Central memory CD8-positive, alpha-beta T cell (primary cell): ENCODE measurements at regions not wholly inside any gene's neighbourhood (a gene's known extent, or its start where the extent isn't known, plus 50 kb on each side); places are given as distances from the start of the nearest gene placed in this dataset.
"Not testable (repeated sequence)": the region's sequence is repeated elsewhere in the genome, so short reads cannot be mapped to it uniquely, and the experiment has no call there.

Experiments used
- ATAC-seq: fragments of 150-1000 bp; cut with Tn5 transposase; replicated peaks from 2 replicates; pipeline ENCODE4 v1.10.0; 2022; ENCODE audit warnings: mild to moderate bottlenecking, moderate FRiP score, moderate number of reproducible peaks; ENCODE audit not compliant: poor library complexity, severe bottlenecking; ENCODE audit errors: extremely low read depth
- DNase-seq, 2 donors: peaks; one replicate each; pipeline ENCODE4 v3.0.0; 2021; ENCODE audit warnings: low spot score in 2 of 2
- H3K27ac Mint-ChIP-seq: one replicate; pipeline ENCODE4 v1.8.0; 2022; ENCODE audit warnings: low read depth, mild to moderate bottlenecking, moderate library complexity, mixed read lengths
- H3K27me3 Mint-ChIP-seq: one replicate; pipeline ENCODE4 v1.8.0; 2022; ENCODE audit warnings: mixed read lengths
- H3K36me3 Mint-ChIP-seq: one replicate; pipeline ENCODE4 v1.8.0; 2022; ENCODE audit warnings: mild to moderate bottlenecking, moderate library complexity, mixed read lengths; ENCODE audit not compliant: insufficient read depth
- H3K4me1 Mint-ChIP-seq: one replicate; pipeline ENCODE4 v1.8.0; 2022; ENCODE audit warnings: mixed read lengths
- H3K4me3 Mint-ChIP-seq: one replicate; pipeline ENCODE4 v1.8.0; 2022; ENCODE audit warnings: mild to moderate bottlenecking, moderate library complexity, mixed read lengths
- H3K9me3 Mint-ChIP-seq: one replicate; pipeline ENCODE4 v1.8.0; 2022; ENCODE audit warnings: mixed read lengths

GRCh38 chr13:87172166-87172835 is 498.9 kb upstream of the SLITRK5 start:
- no peak for DNase-seq
- Mint-ChIP-seq H3K4me3 (no peak overlapping the region), H3K36me3 (no peaks in the 10 kb centered on the region), H3K4me1 (no peaks in the 10 kb centered on the region), H3K27me3 (no peaks in the 10 kb centered on the region), H3K9me3 (peaks cover 16% of the 10 kb centered on the region), H3K27ac (no peak overlapping the region)
- ATAC-seq: no peak

- not testable (repeated sequence) for H3K27ac Mint-ChIP-seq, H3K36me3 Mint-ChIP-seq, DNase-seq, H3K4me1 Mint-ChIP-seq, ATAC-seq, H3K27me3 Mint-ChIP-seq, H3K4me3 Mint-ChIP-seq, H3K9me3 Mint-ChIP-seq
Measured at GRCh38 chr13:87185138-87185537, 486.0 kb upstream of the SLITRK5 start.

GRCh38 chr13:87186647-87187046 is 484.5 kb upstream of the SLITRK5 start:
- not testable (repeated sequence) for H3K4me1 Mint-ChIP-seq, H3K27ac Mint-ChIP-seq, ATAC-seq, H3K36me3 Mint-ChIP-seq, H3K4me3 Mint-ChIP-seq, H3K27me3 Mint-ChIP-seq, DNase-seq
- peaks cover 16% of the 10 kb centered on the region for H3K9me3 Mint-ChIP-seq

DNA sequence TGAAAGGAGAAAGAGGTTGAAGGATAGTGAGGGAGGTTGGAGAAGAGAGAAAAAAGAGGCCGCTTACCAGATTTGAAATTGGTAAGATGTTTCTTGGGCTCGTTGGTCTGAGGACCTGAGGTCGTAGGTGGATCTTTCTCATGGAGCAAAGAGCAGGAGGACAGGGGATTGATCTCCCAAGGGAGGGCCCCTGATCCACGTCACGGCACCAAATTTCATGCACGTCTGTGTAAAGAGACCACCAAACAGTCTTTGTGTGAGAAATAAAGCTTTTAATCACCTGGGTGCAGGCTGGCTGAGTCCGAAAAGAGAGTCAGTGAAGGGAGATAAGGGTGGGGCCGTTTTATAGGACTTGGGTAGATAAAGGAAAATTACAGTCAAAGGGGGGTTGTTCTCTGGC is 479.7 kb upstream of the SLITRK5 start:
- H3K27ac Mint-ChIP-seq, H3K4me1 Mint-ChIP-seq, ATAC-seq: not testable (repeated sequence)

DNA sequence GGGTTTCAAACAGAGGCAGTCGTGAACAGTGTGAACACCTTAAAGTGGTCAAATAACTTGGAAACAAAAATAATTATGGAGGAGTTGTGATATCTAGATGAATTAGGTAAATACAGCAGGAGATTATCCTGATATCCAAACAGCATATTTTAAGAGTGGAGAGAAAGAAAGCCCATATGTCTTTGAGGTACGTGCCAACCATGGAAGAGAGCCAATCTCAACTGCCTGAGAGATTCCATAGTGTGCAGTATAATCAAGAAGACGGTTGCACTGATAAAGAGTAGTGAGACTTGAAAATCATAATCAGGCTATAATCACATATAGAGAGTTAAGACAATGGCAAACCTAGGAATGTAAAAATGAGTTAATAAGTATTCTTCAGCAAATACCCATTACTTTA is 472.8 kb upstream of the SLITRK5 start:
- Mint-ChIP-seq H3K4me3 (no peak overlapping the region), H3K36me3 (no peaks in the 10 kb centered on the region), H3K27ac (no peak overlapping the region), H3K9me3 (peaks cover 24% of the 10 kb centered on the region), H3K27me3 (no peaks in the 10 kb centered on the region), H3K4me1 (no peaks in the 10 kb centered on the region)
- DNase-seq: no peak
- ATAC-seq: no peak

More for the DNA sequence above, 479.7 kb upstream of the SLITRK5 start:
- H3K9me3 Mint-ChIP-seq: peaks cover 21% of the 10 kb centered on the region
- not testable (repeated sequence) for H3K4me3 Mint-ChIP-seq, H3K27me3 Mint-ChIP-seq, H3K36me3 Mint-ChIP-seq, DNase-seq

- Mint-ChIP-seq H3K4me1 (no peaks in the 10 kb centered on the region), H3K27ac (no peak overlapping the region), H3K9me3 (peaks cover 16% of the 10 kb centered on the region), H3K27me3 (no peaks in the 10 kb centered on the region), H3K4me3 (no peak overlapping the region), H3K36me3 (no peaks in the 10 kb centered on the region)
- ATAC-seq (no peak), DNase-seq (no peak)
Measured at GRCh38 chr13:87206708-87207107, 464.5 kb upstream of the SLITRK5 start.

DNA sequence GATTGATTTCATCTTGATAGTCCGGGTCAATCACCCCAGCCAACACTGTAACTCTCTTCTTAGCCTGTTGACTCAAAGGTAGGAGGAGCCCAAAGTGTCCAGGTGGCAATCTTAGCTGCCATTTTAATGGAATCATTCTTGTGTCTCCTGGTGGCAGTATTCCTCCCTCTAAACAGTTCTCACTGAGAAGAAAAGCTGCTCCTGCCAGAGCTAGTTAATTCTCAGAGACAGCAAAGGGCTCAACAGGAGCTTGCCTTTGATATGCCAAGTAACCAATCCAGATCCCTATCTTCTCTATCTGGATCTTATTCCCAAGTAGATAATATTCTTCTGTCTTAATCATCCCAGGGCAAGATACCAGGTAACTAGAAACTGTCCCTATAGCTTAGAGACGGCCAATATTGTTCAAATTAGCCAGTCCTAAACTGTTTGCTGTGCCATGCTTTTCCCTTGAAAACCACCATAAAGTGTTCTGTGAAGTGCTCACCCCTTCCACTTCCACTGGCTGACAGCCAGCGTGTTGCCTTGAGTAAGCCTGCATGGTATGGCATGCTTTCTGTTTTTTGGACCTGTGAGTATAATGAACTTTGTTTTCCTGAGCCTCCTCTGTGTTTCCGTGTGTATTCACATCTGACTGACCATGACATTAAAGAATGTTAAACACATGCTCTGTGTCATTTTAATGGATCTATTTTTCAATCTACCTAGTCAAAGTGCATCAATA is 463.7 kb upstream of the SLITRK5 start:
- DNase-seq: no peak
- peaks cover 16% of the 10 kb centered on the region for H3K9me3 Mint-ChIP-seq

DNA sequence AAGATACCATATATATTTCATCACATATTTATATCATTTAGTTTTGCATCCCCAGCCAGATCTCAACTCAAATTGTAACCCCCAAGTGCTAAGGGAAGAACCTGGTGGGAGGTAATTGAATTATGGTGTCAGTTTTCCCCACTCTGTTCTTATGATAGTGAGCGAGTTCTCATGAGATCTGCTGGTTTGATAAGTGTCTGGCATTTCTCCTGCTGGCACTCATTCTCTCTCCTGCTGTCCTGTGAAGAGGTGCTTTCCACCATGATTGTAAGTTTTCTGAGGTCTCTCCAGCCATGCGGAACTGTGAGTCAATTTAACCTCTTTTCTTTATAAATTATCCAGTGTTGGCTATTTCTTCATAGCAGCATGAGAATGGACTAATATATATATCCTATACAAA is 462.5 kb upstream of the SLITRK5 start:
- DNase-seq (no peak), ATAC-seq (no peak)
- Mint-ChIP-seq H3K27ac (no peak overlapping the region), H3K4me3 (no peak overlapping the region), H3K4me1 (no peaks in the 10 kb centered on the region), H3K27me3 (no peaks in the 10 kb centered on the region), H3K9me3 (peaks cover 16% of the 10 kb centered on the region), H3K36me3 (no peaks in the 10 kb centered on the region)

More for the DNA sequence above, 463.7 kb upstream of the SLITRK5 start:
- no peak overlapping the region for H3K4me3 Mint-ChIP-seq
- no peaks in the 10 kb centered on the region for H3K4me1 Mint-ChIP-seq
- no peaks in the 10 kb centered on the region for H3K27me3 Mint-ChIP-seq
- H3K36me3 Mint-ChIP-seq: no peaks in the 10 kb centered on the region
- ATAC-seq: no peak
- no peak overlapping the region for H3K27ac Mint-ChIP-seq

DNA sequence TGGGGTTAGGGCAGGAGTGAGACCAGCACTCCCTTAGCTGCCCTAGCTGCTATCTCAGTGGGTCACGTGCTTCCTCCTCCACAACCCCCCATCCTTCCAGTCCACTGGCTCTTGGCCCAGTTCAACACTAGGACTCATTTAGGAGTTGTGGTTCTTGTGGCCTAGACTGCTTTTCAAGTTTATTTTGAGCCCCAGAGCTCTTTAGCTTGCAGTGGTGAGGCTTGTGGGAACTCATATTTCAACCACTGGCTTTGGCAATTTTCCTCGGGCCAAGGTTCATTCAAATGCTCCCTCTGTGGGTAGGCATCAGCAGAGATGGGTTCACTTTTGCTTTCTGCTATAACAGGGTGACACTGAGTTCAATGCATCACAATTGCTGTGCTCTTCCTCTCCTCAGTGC is 436.2 kb upstream of the SLITRK5 start:
- no peaks in the 10 kb centered on the region for H3K27me3 Mint-ChIP-seq
- H3K27ac Mint-ChIP-seq: no peak overlapping the region
- no peaks in the 10 kb centered on the region for H3K4me1 Mint-ChIP-seq
- H3K36me3 Mint-ChIP-seq: no peaks in the 10 kb centered on the region
- no peak for DNase-seq
- no peak for ATAC-seq
- peaks cover 41% of the 10 kb centered on the region for H3K9me3 Mint-ChIP-seq
- no peak overlapping the region for H3K4me3 Mint-ChIP-seq

DNA sequence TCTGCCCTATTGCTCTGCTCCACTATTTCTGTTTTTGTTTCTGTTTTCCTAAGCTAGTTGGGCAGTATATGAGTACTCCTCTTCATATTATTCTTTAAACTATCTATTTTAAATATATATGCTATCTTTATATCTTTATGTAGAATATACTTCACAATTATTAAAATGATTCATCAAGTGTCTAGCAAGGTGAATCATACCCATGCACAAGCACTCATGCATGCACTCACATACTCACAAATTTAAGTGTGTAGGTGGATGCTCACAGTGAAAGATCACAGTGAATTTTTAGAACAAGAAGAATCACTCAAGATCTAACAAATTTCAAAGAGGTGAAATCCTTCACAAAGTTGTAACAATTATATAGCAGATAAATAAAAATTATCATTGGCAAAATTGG is 435.6 kb upstream of the SLITRK5 start:
- Mint-ChIP-seq H3K4me1 (no peaks in the 10 kb centered on the region), H3K27me3 (no peaks in the 10 kb centered on the region)

GRCh38 chr13:87244256-87244890 is 426.8 kb upstream of the SLITRK5 start:
- no peak for DNase-seq
- Mint-ChIP-seq H3K27me3 (no peaks in the 10 kb centered on the region), H3K4me1 (no peaks in the 10 kb centered on the region), H3K9me3 (no peaks in the 10 kb centered on the region), H3K4me3 (no peak overlapping the region), H3K36me3 (no peaks in the 10 kb centered on the region), H3K27ac (no peak overlapping the region)
- no peak for ATAC-seq

More for the DNA sequence above, 435.6 kb upstream of the SLITRK5 start:
- no peaks in the 10 kb centered on the region for H3K36me3 Mint-ChIP-seq
- DNase-seq: no peak
- H3K9me3 Mint-ChIP-seq: peaks cover 34% of the 10 kb centered on the region
- no peak for ATAC-seq
- H3K4me3 Mint-ChIP-seq: no peak overlapping the region
- no peak overlapping the region for H3K27ac Mint-ChIP-seq

- H3K36me3 Mint-ChIP-seq, ATAC-seq, H3K27ac Mint-ChIP-seq, H3K4me1 Mint-ChIP-seq, H3K9me3 Mint-ChIP-seq, DNase-seq, H3K4me3 Mint-ChIP-seq, H3K27me3 Mint-ChIP-seq: not testable (repeated sequence)
Measured at GRCh38 chr13:87249847-87250246, 421.3 kb upstream of the SLITRK5 start.

DNA sequence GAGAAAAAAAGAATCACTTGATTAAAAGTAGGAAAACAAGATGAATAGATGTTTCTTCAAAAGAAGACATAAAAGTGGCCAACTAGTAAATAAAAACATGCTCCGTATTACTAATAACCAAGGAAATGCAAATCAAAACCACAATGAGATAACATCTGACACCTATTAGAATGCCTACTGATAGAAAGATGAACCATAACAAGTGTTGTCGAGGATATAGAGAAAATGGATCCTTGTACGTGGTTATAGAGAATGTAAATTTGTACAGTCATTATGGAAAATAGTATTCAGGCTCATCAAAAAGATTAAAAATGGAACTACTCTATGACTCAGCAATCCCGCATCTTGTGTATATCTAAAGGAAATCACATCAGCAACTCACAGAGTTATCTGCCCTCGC is 415.8 kb upstream of the SLITRK5 start:
- DNase-seq (no peak), ATAC-seq (no peak)
- Mint-ChIP-seq H3K4me1 (no peaks in the 10 kb centered on the region), H3K9me3 (peaks cover 17% of the 10 kb centered on the region), H3K27ac (no peak overlapping the region), H3K36me3 (no peaks in the 10 kb centered on the region), H3K4me3 (no peak overlapping the region), H3K27me3 (no peaks in the 10 kb centered on the region)
